Activated CD8-positive, alpha-beta T cell treated with anti-CD3 and anti-CD28 coated beads, Interleukin-2, amount 10 ng/mL, durations not matched to agents 7 days and 5 days (primary cell): ENCODE measurements at regions not wholly inside any gene's neighbourhood (a gene's known extent, or its start where the extent isn't known, plus 50 kb on each side); places are given as distances from the start of the nearest gene placed in this dataset.
"Not testable (repeated sequence)": the region's sequence is repeated elsewhere in the genome, so short reads cannot be mapped to it uniquely, and the experiment has no call there.

Source experiments
- ATAC-seq: fragments of 150-1000 bp; cut with Tn5 transposase; one replicate; pipeline ENCODE4 v1.10.0; 2021; ENCODE audit warnings: moderate library complexity
- CTCF ChIA-PET: fragments of 350-600 bp; sonication (Branson Sonifier 250); formaldehyde crosslinking; loops from one replicate; lab custom pipeline; 2021; ENCODE audit warnings: antibody characterized with exemption; lab: Charles Lee
- POLR2A ChIA-PET: fragments of 350-600 bp; sonication (Branson Sonifier 250); formaldehyde crosslinking; loops from one replicate; lab custom pipeline; 2021; ENCODE audit warnings: antibody characterized with exemption; lab: Charles Lee
- DNase-seq: peaks from one replicate; pipeline ENCODE4 v3.0.0-alpha.2; 2020
- H3K27ac Mint-ChIP-seq: one replicate; pipeline ENCODE4 v1.8.0; 2021; ENCODE audit warnings: mild to moderate bottlenecking, mixed read lengths
- H3K27me3 Mint-ChIP-seq: one replicate; pipeline ENCODE4 v1.8.0; 2021; ENCODE audit warnings: low read depth, mixed read lengths
- H3K36me3 Mint-ChIP-seq: one replicate; pipeline ENCODE4 v1.8.0; 2021; ENCODE audit warnings: low read depth, mixed read lengths
- H3K4me1 Mint-ChIP-seq: one replicate; pipeline ENCODE4 v1.8.0; 2021; ENCODE audit warnings: low read depth, mixed read lengths
- H3K4me3 Mint-ChIP-seq: one replicate; pipeline ENCODE4 v1.8.0; 2021; ENCODE audit warnings: mild to moderate bottlenecking, mixed read lengths
- H3K9me3 Mint-ChIP-seq: one replicate; pipeline ENCODE4 v1.8.0; 2022; ENCODE audit warnings: mixed read lengths; ENCODE audit not compliant: insufficient read depth

- ATAC-seq (no peak), DNase-seq (no peak)
- Mint-ChIP-seq H3K27ac (no peak overlapping the region), H3K4me1 (no peaks in the 10 kb centered on the region), H3K36me3 (no peaks in the 10 kb centered on the region), H3K27me3 (peaks cover 6% of the 10 kb centered on the region), H3K9me3 (no peaks in the 10 kb centered on the region), H3K4me3 (no peak overlapping the region)
- ChIA-PET POLR2A (no interaction called here), CTCF (no interaction called here)
These were observed 250.4 kb downstream of the C12orf75 start for GRCh38 chr12:105580821-105581352.

- no peaks in the 10 kb centered on the region for H3K9me3 Mint-ChIP-seq
- peaks cover 4% of the 10 kb centered on the region for H3K27me3 Mint-ChIP-seq
- no peaks in the 10 kb centered on the region for H3K36me3 Mint-ChIP-seq
- no peak overlapping the region for H3K4me3 Mint-ChIP-seq
- DNase-seq: no peak
- ChIA-PET POLR2A (no interaction called here), CTCF (no interaction called here)
- no peaks in the 10 kb centered on the region for H3K4me1 Mint-ChIP-seq
- no peak for ATAC-seq
- H3K27ac Mint-ChIP-seq: no peak overlapping the region
These were observed 250.9 kb downstream of the C12orf75 start for GRCh38 chr12:105581420-105581819.

GRCh38 chr12:105585107-105585506 lies 254.6 kb downstream of the C12orf75 start:
- Mint-ChIP-seq H3K27ac (no peak overlapping the region), H3K9me3 (no peaks in the 10 kb centered on the region), H3K36me3 (no peaks in the 10 kb centered on the region), H3K4me1 (no peaks in the 10 kb centered on the region), H3K27me3 (peaks cover 4% of the 10 kb centered on the region), H3K4me3 (no peak overlapping the region)
- CTCF ChIA-PET: interaction anchor here (0.6 kb wide), 1 partner anchor 1476 kb away, joined by 3 read pairs; no protein-coding TSS in a partner anchor
- no peak for ATAC-seq
- POLR2A ChIA-PET: no interaction called here
- DNase-seq: no peak

GRCh38 chr12:105587237-105587636 lies 256.7 kb downstream of the C12orf75 start:
- no peak for ATAC-seq
- CTCF ChIA-PET: no interaction called here
- H3K4me1 Mint-ChIP-seq: no peaks in the 10 kb centered on the region

GRCh38 chr12:105588106-105588505 lies 257.6 kb downstream of the C12orf75 start:
- no peak overlapping the region for H3K27ac Mint-ChIP-seq
- no peaks in the 10 kb centered on the region for H3K36me3 Mint-ChIP-seq
- H3K27me3 Mint-ChIP-seq: peaks cover 5% of the 10 kb centered on the region
- ChIA-PET POLR2A (no interaction called here), CTCF (no interaction called here)
- H3K4me1 Mint-ChIP-seq: no peaks in the 10 kb centered on the region
- H3K9me3 Mint-ChIP-seq: no peaks in the 10 kb centered on the region
- DNase-seq (no peak), ATAC-seq (no peak)
- H3K4me3 Mint-ChIP-seq: no peak overlapping the region

More at GRCh38 chr12:105587237-105587636, 256.7 kb downstream of the C12orf75 start:
- Mint-ChIP-seq H3K36me3 (no peaks in the 10 kb centered on the region), H3K27me3 (peaks cover 4% of the 10 kb centered on the region), H3K4me3 (no peak overlapping the region), H3K27ac (no peak overlapping the region), H3K9me3 (no peaks in the 10 kb centered on the region)
- POLR2A ChIA-PET: no interaction called here
- DNase-seq: no peak

GRCh38 chr12:105590571-105590970 lies 260.1 kb downstream of the C12orf75 start:
- H3K36me3 Mint-ChIP-seq: no peaks in the 10 kb centered on the region
- H3K4me3 Mint-ChIP-seq: no peak overlapping the region
- CTCF ChIA-PET: no interaction called here
- POLR2A ChIA-PET: no interaction called here
- H3K27ac Mint-ChIP-seq: no peak overlapping the region
- no peak for DNase-seq
- ATAC-seq: no peak
- no peaks in the 10 kb centered on the region for H3K9me3 Mint-ChIP-seq
- no peaks in the 10 kb centered on the region for H3K4me1 Mint-ChIP-seq
- H3K27me3 Mint-ChIP-seq: peaks cover 5% of the 10 kb centered on the region

- Mint-ChIP-seq H3K4me3 (no peak overlapping the region), H3K27ac (no peak overlapping the region), H3K27me3 (peaks cover 3% of the 10 kb centered on the region), H3K36me3 (no peaks in the 10 kb centered on the region), H3K9me3 (no peaks in the 10 kb centered on the region), H3K4me1 (no peaks in the 10 kb centered on the region)
- ChIA-PET POLR2A (no interaction called here), CTCF (no interaction called here)
- DNase-seq: no peak
- ATAC-seq: no peak
These were observed 264.9 kb downstream of the C12orf75 start for GRCh38 chr12:105595440-105595839.

GRCh38 chr12:105596731-105597130 lies 266.2 kb downstream of the C12orf75 start:
- ATAC-seq: no peak
- H3K36me3 Mint-ChIP-seq: no peaks in the 10 kb centered on the region
- POLR2A ChIA-PET: no interaction called here
- peaks cover 3% of the 10 kb centered on the region for H3K27me3 Mint-ChIP-seq
- CTCF ChIA-PET: no interaction called here
- no peaks in the 10 kb centered on the region for H3K4me1 Mint-ChIP-seq
- DNase-seq: no peak
- H3K9me3 Mint-ChIP-seq: no peaks in the 10 kb centered on the region
- no peak overlapping the region for H3K27ac Mint-ChIP-seq
- H3K4me3 Mint-ChIP-seq: no peak overlapping the region

- ATAC-seq: no peak
- Mint-ChIP-seq H3K27me3 (peaks cover 3% of the 10 kb centered on the region), H3K27ac (no peak overlapping the region), H3K4me3 (no peak overlapping the region), H3K4me1 (no peaks in the 10 kb centered on the region), H3K36me3 (no peaks in the 10 kb centered on the region), H3K9me3 (no peaks in the 10 kb centered on the region)
- ChIA-PET POLR2A (no interaction called here), CTCF (no interaction called here)
- no peak for DNase-seq
These were observed 267.5 kb downstream of the C12orf75 start for GRCh38 chr12:105598031-105598430.

GRCh38 chr12:105600911-105601545 lies 270.5 kb downstream of the C12orf75 start:
- ChIA-PET POLR2A (no interaction called here), CTCF (no interaction called here)
- DNase-seq (no peak), ATAC-seq (no peak)
- Mint-ChIP-seq H3K4me3 (no peak overlapping the region), H3K27me3 (no peaks in the 10 kb centered on the region), H3K36me3 (no peaks in the 10 kb centered on the region), H3K9me3 (no peaks in the 10 kb centered on the region), H3K4me1 (no peaks in the 10 kb centered on the region), H3K27ac (no peak overlapping the region)

- H3K27me3 Mint-ChIP-seq, ATAC-seq, H3K4me1 Mint-ChIP-seq, DNase-seq, H3K4me3 Mint-ChIP-seq, POLR2A ChIA-PET, H3K36me3 Mint-ChIP-seq, H3K9me3 Mint-ChIP-seq, H3K27ac Mint-ChIP-seq, CTCF ChIA-PET: not testable (repeated sequence)
These were observed 271.8 kb downstream of the C12orf75 start for GRCh38 chr12:105602312-105602711.

GRCh38 chr12:105604281-105604680 lies 273.8 kb downstream of the C12orf75 start:
- H3K36me3 Mint-ChIP-seq, ATAC-seq, H3K4me1 Mint-ChIP-seq, H3K9me3 Mint-ChIP-seq, DNase-seq, POLR2A ChIA-PET, H3K27me3 Mint-ChIP-seq, H3K27ac Mint-ChIP-seq, H3K4me3 Mint-ChIP-seq, CTCF ChIA-PET: not testable (repeated sequence)

GRCh38 chr12:105606613-105607012 lies 276.1 kb downstream of the C12orf75 start:
- H3K4me1 Mint-ChIP-seq, H3K9me3 Mint-ChIP-seq, CTCF ChIA-PET, H3K27me3 Mint-ChIP-seq, H3K4me3 Mint-ChIP-seq, DNase-seq, H3K36me3 Mint-ChIP-seq, H3K27ac Mint-ChIP-seq, POLR2A ChIA-PET, ATAC-seq: not testable (repeated sequence)
